SJCRH30 (cell line): ENCODE measurements at regions not wholly inside any gene's neighbourhood (a gene's known extent, or its start where the extent isn't known, plus 50 kb on each side); places are given as distances from the start of the nearest gene placed in this dataset.
"Not testable (repeated sequence)": the region's sequence is repeated elsewhere in the genome, so short reads cannot be mapped to it uniquely, and the experiment has no call there.

Experiments used
- DNase-seq, 2 experiments: peaks; one replicate each; pipeline ENCODE4 v3.0.0-alpha.2; 2015 to 2020
- H3K27ac ChIP-seq: fragments of 250-450 bp; sonication (Bioruptor Pico); 2 replicates; pipeline ENCODE4 v1.5.1; 2020; ENCODE audit warnings: mild to moderate bottlenecking, moderate library complexity
- H3K27me3 ChIP-seq: fragments of 250-450 bp; sonication (Bioruptor Pico); 2 replicates; pipeline ENCODE4 v1.5.1; 2020; ENCODE audit warnings: mild to moderate bottlenecking, moderate library complexity
- H3K36me3 ChIP-seq: fragments of 250-450 bp; sonication (Bioruptor Pico); 2 replicates; pipeline ENCODE4 v1.5.1; 2020; ENCODE audit warnings: mild to moderate bottlenecking, moderate library complexity
- H3K4me1 ChIP-seq: fragments of 250-450 bp; sonication (Bioruptor Pico); 2 replicates; pipeline ENCODE4 v1.5.1; 2020; ENCODE audit warnings: mild to moderate bottlenecking, moderate library complexity
- H3K4me3 ChIP-seq: fragments of 250-450 bp; sonication (Bioruptor Pico); 2 replicates; pipeline ENCODE4 v1.5.1; 2020; ENCODE audit warnings: mild to moderate bottlenecking, moderate library complexity
- H3K9me3 ChIP-seq: fragments of 250-450 bp; sonication (Bioruptor Pico); replicated peaks from 2 replicates; pipeline ENCODE4 v1.5.1; 2020; ENCODE audit warnings: mild to moderate bottlenecking, moderate library complexity

GRCh38 chr9:67461796-67462757 is 396.7 kb upstream of the ANKRD20A1 start:
- H3K36me3 ChIP-seq, H3K9me3 ChIP-seq, H3K4me1 ChIP-seq, DNase-seq, H3K27ac ChIP-seq, H3K4me3 ChIP-seq, H3K27me3 ChIP-seq: not testable (repeated sequence)

GRCh38 chr9:67452941-67453340 is 405.8 kb upstream of the ANKRD20A1 start:
- DNase-seq, H3K4me3 ChIP-seq: not testable (repeated sequence)

GRCh38 chr9:67442313-67442712 is 416.4 kb upstream of the ANKRD20A1 start:
- not testable (repeated sequence) for H3K27me3 ChIP-seq

More at GRCh38 chr9:67452941-67453340, 405.8 kb upstream of the ANKRD20A1 start:
- not testable (repeated sequence) for H3K4me1 ChIP-seq, H3K27ac ChIP-seq, H3K27me3 ChIP-seq, H3K9me3 ChIP-seq, H3K36me3 ChIP-seq

GRCh38 chr9:67437011-67437410 is 421.7 kb upstream of the ANKRD20A1 start:
- H3K27ac ChIP-seq, H3K4me1 ChIP-seq, H3K27me3 ChIP-seq, DNase-seq, H3K9me3 ChIP-seq, H3K4me3 ChIP-seq, H3K36me3 ChIP-seq: not testable (repeated sequence)

More at GRCh38 chr9:67442313-67442712, 416.4 kb upstream of the ANKRD20A1 start:
- H3K4me1 ChIP-seq, H3K4me3 ChIP-seq, H3K27ac ChIP-seq, H3K9me3 ChIP-seq, H3K36me3 ChIP-seq, DNase-seq: not testable (repeated sequence)

- not testable (repeated sequence) for H3K4me3 ChIP-seq, H3K36me3 ChIP-seq, H3K9me3 ChIP-seq, DNase-seq, H3K4me1 ChIP-seq, H3K27me3 ChIP-seq, H3K27ac ChIP-seq
Measured at GRCh38 chr9:67424881-67425280, 432.5 kb upstream of the SPATA31A3 start.

GRCh38 chr9:67423049-67423728 is 430.8 kb upstream of the SPATA31A3 start:
- not testable (repeated sequence) for H3K27ac ChIP-seq, H3K9me3 ChIP-seq, DNase-seq, H3K27me3 ChIP-seq, H3K36me3 ChIP-seq, H3K4me1 ChIP-seq, H3K4me3 ChIP-seq

GRCh38 chr9:67418496-67419079 is 426.2 kb upstream of the SPATA31A3 start:
- H3K4me3 ChIP-seq, DNase-seq, H3K36me3 ChIP-seq, H3K4me1 ChIP-seq, H3K27ac ChIP-seq, H3K9me3 ChIP-seq, H3K27me3 ChIP-seq: not testable (repeated sequence)

GRCh38 chr9:67417341-67417983 is 425.1 kb upstream of the SPATA31A3 start:
- H3K27ac ChIP-seq, DNase-seq, H3K4me3 ChIP-seq, H3K27me3 ChIP-seq, H3K9me3 ChIP-seq, H3K4me1 ChIP-seq, H3K36me3 ChIP-seq: not testable (repeated sequence)

GRCh38 chr9:67416639-67417038 is 424.3 kb upstream of the SPATA31A3 start:
- not testable (repeated sequence) for H3K27ac ChIP-seq, H3K36me3 ChIP-seq, H3K4me1 ChIP-seq, H3K4me3 ChIP-seq, DNase-seq, H3K9me3 ChIP-seq, H3K27me3 ChIP-seq

GRCh38 chr9:67410606-67411220 is 418.4 kb upstream of the SPATA31A3 start:
- H3K9me3 ChIP-seq, H3K27me3 ChIP-seq, H3K4me1 ChIP-seq, H3K27ac ChIP-seq, DNase-seq, H3K36me3 ChIP-seq, H3K4me3 ChIP-seq: not testable (repeated sequence)

GRCh38 chr9:67403739-67404138 is 411.4 kb upstream of the SPATA31A3 start:
- H3K36me3 ChIP-seq, H3K4me1 ChIP-seq, H3K9me3 ChIP-seq, H3K27ac ChIP-seq, DNase-seq, H3K4me3 ChIP-seq, H3K27me3 ChIP-seq: not testable (repeated sequence)

- not testable (repeated sequence) for H3K9me3 ChIP-seq, H3K27me3 ChIP-seq, DNase-seq, H3K36me3 ChIP-seq, H3K27ac ChIP-seq, H3K4me3 ChIP-seq, H3K4me1 ChIP-seq
Measured at GRCh38 chr9:67397731-67398130, 405.4 kb upstream of the SPATA31A3 start.

GRCh38 chr9:67394782-67395181 is 402.4 kb upstream of the SPATA31A3 start:
- not testable (repeated sequence) for H3K27me3 ChIP-seq, H3K9me3 ChIP-seq, H3K27ac ChIP-seq, DNase-seq, H3K4me1 ChIP-seq, H3K4me3 ChIP-seq, H3K36me3 ChIP-seq

- not testable (repeated sequence) for DNase-seq, H3K4me3 ChIP-seq, H3K4me1 ChIP-seq, H3K27me3 ChIP-seq, H3K27ac ChIP-seq, H3K9me3 ChIP-seq, H3K36me3 ChIP-seq
Measured at GRCh38 chr9:67394038-67394437, 401.7 kb upstream of the SPATA31A3 start.

GRCh38 chr9:67369664-67370063 is 377.3 kb upstream of the SPATA31A3 start:
- not testable (repeated sequence) for H3K9me3 ChIP-seq, H3K4me1 ChIP-seq, DNase-seq, H3K4me3 ChIP-seq, H3K36me3 ChIP-seq, H3K27ac ChIP-seq, H3K27me3 ChIP-seq
